ENCODE measurements at regions not wholly inside any gene's neighbourhood (a gene's known extent, or its start where the extent isn't known, plus 50 kb on each side); places are given as distances from the start of the nearest gene placed in this dataset.
A peak's percentile ranks its signal among the peaks of the same experiment; 100 is the strongest.

GRCh38 chr10:58048936-58049335 is 218.8 kb downstream of the IPMK start:
- Histone ChIP-seq H3K4me1 (ENCODE audit: control insufficient read depth, insufficient read depth, low read length) (no peaks in the 10 kb centered on the region), H3K27ac (ENCODE audit: low read length) (no peak overlapping the region), H3K4me3 (ENCODE audit: low read length) (no peak overlapping the region), H3K36me3 (ENCODE audit: control insufficient read depth, insufficient read depth, low read length) (no peaks in the 10 kb centered on the region), H3K27me3 (ENCODE audit: control insufficient read depth, insufficient read depth, low read length) (no peaks in the 10 kb centered on the region), H3K9me3 (replicated peaks; ENCODE audit: control insufficient read depth, low read depth, low read length) (no peaks in the 10 kb centered on the region)
- no peak for DNase-seq
- WGBS (ENCODE audit: insufficient coverage) = 67% methylated on average over 1 of the region's 2 CpGs

GRCh38 chr10:58044072-58044471 is 223.6 kb downstream of the IPMK start:
- 100% methylated on average over 1 of the region's 3 CpGs for WGBS (ENCODE audit: insufficient coverage)
- no peak for DNase-seq

GRCh38 chr10:58041901-58042300 is 225.8 kb downstream of the IPMK start:
- Histone ChIP-seq H3K27ac (ENCODE audit: low read length) (no peak overlapping the region), H3K4me3 (ENCODE audit: low read length) (no peak overlapping the region), H3K27me3 (ENCODE audit: control insufficient read depth, insufficient read depth, low read length) (no peaks in the 10 kb centered on the region), H3K36me3 (ENCODE audit: control insufficient read depth, insufficient read depth, low read length) (no peaks in the 10 kb centered on the region), H3K9me3 (replicated peaks; ENCODE audit: control insufficient read depth, low read depth, low read length) (no peaks in the 10 kb centered on the region), H3K4me1 (ENCODE audit: control insufficient read depth, insufficient read depth, low read length) (no peaks in the 10 kb centered on the region)
- no peak for DNase-seq

More at GRCh38 chr10:58044072-58044471, 223.6 kb downstream of the IPMK start:
- no peak overlapping the region for H3K27ac ChIP-seq (ENCODE audit: low read length)
- H3K4me1 ChIP-seq (ENCODE audit: control insufficient read depth, insufficient read depth, low read length) = no peaks in the 10 kb centered on the region
- H3K27me3 ChIP-seq (ENCODE audit: control insufficient read depth, insufficient read depth, low read length) = no peaks in the 10 kb centered on the region
- no peaks in the 10 kb centered on the region for H3K36me3 ChIP-seq (ENCODE audit: control insufficient read depth, insufficient read depth, low read length)
- H3K9me3 ChIP-seq (replicated peaks; ENCODE audit: control insufficient read depth, low read depth, low read length) = no peaks in the 10 kb centered on the region
- no peak overlapping the region for H3K4me3 ChIP-seq (ENCODE audit: low read length)

DNA sequence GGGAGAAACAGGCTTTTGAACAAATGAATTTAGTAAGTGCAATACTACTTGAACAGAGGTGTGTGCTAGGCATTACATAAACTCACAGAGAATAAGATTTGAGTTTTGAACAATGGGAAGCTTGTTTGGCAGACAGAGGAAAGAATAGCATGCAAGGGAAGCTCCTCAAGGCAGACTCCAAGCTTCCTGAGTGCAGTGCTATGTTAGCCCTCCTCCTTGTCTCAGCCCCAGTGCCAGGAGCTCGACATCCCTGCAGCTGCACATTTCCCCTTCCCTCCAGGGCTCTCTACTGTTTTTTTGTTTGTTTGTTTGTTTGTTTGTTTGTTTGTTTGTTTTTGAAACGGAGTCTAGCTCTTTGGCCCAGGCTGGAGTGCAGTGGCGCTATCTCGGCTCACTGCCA is 237.5 kb downstream of the IPMK start:
- Histone ChIP-seq H3K36me3 (ENCODE audit: control insufficient read depth, insufficient read depth, low read length) (no peaks in the 10 kb centered on the region), H3K27ac (ENCODE audit: low read length) (no peak overlapping the region), H3K9me3 (replicated peaks; ENCODE audit: control insufficient read depth, low read depth, low read length) (no peaks in the 10 kb centered on the region), H3K4me1 (ENCODE audit: control insufficient read depth, insufficient read depth, low read length) (no peaks in the 10 kb centered on the region), H3K27me3 (ENCODE audit: control insufficient read depth, insufficient read depth, low read length) (no peaks in the 10 kb centered on the region), H3K4me3 (ENCODE audit: low read length) (no peak overlapping the region)
- DNase-seq = no peak
- WGBS (ENCODE audit: insufficient coverage) = no CpG with 5 or more reads among the region's 4 CpGs

GRCh38 chr10:58028597-58029366 is 238.9 kb downstream of the IPMK start:
- H3K27ac ChIP-seq (ENCODE audit: low read length) = no peak overlapping the region
- H3K9me3 ChIP-seq (replicated peaks; ENCODE audit: control insufficient read depth, low read depth, low read length) = no peaks in the 10 kb centered on the region
- no peak overlapping the region for H3K4me3 ChIP-seq (ENCODE audit: low read length)
- H3K4me1 ChIP-seq (ENCODE audit: control insufficient read depth, insufficient read depth, low read length) = no peaks in the 10 kb centered on the region
- H3K27me3 ChIP-seq (ENCODE audit: control insufficient read depth, insufficient read depth, low read length) = no peaks in the 10 kb centered on the region
- peak; percentile 60 for DNase-seq
- H3K36me3 ChIP-seq (ENCODE audit: control insufficient read depth, insufficient read depth, low read length) = no peaks in the 10 kb centered on the region

DNA sequence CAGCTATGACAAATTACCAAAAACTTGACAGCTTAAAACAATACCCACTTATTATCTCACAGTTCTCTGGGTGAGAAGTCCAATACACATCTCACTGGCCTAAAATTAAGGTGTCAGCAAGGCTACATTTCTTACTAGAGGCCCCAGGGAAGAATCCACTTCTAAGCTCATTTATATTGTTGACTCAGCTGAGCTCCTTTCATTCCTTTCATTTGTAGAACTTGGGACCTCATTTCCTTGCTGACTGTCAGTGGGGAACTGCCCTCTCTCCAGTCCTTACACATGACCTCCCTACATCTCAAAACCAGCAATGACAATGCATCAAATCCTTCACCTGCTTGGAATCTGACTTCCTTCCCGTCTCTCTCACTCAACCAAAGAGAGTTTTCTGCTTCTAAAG is 240.3 kb downstream of the IPMK start:
- 75% methylated on average over 1 of the region's 1 CpG for WGBS (ENCODE audit: insufficient coverage)
- no peaks in the 10 kb centered on the region for H3K9me3 ChIP-seq (replicated peaks; ENCODE audit: control insufficient read depth, low read depth, low read length)
- H3K4me1 ChIP-seq (ENCODE audit: control insufficient read depth, insufficient read depth, low read length) = no peaks in the 10 kb centered on the region
- H3K4me3 ChIP-seq (ENCODE audit: low read length) = no peak overlapping the region
- no peaks in the 10 kb centered on the region for H3K36me3 ChIP-seq (ENCODE audit: control insufficient read depth, insufficient read depth, low read length)
- H3K27ac ChIP-seq (ENCODE audit: low read length) = no peak overlapping the region
- no peaks in the 10 kb centered on the region for H3K27me3 ChIP-seq (ENCODE audit: control insufficient read depth, insufficient read depth, low read length)
- DNase-seq = no peak

DNA sequence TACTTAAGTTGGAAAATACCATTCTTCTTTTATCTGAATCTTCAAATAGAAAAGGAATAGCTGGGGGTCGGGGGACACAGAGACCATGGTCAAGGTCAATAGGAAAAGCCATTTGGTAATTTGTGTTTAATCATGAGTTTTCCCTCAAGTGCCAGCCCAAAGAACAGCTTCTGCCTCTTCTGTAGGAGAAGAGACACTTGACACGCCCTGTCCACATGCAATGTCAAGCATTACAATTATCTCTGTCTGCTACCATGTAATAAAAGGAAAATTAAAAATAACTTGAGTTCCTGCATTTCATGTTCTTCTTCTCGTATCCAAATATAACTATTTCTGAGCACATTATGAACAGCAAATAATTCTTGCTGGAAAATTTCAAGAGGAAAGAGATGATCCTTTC is 241.7 kb downstream of the IPMK start:
- H3K36me3 ChIP-seq (ENCODE audit: control insufficient read depth, insufficient read depth, low read length) = no peaks in the 10 kb centered on the region
- H3K27me3 ChIP-seq (ENCODE audit: control insufficient read depth, insufficient read depth, low read length) = no peaks in the 10 kb centered on the region
- no CpG with 5 or more reads among the region's 3 CpGs for WGBS (ENCODE audit: insufficient coverage)
- H3K4me3 ChIP-seq (ENCODE audit: low read length) = no peak overlapping the region
- H3K9me3 ChIP-seq (replicated peaks; ENCODE audit: control insufficient read depth, low read depth, low read length) = no peaks in the 10 kb centered on the region
- H3K4me1 ChIP-seq (ENCODE audit: control insufficient read depth, insufficient read depth, low read length) = no peaks in the 10 kb centered on the region
- DNase-seq = no peak
- no peak overlapping the region for H3K27ac ChIP-seq (ENCODE audit: low read length)

DNA sequence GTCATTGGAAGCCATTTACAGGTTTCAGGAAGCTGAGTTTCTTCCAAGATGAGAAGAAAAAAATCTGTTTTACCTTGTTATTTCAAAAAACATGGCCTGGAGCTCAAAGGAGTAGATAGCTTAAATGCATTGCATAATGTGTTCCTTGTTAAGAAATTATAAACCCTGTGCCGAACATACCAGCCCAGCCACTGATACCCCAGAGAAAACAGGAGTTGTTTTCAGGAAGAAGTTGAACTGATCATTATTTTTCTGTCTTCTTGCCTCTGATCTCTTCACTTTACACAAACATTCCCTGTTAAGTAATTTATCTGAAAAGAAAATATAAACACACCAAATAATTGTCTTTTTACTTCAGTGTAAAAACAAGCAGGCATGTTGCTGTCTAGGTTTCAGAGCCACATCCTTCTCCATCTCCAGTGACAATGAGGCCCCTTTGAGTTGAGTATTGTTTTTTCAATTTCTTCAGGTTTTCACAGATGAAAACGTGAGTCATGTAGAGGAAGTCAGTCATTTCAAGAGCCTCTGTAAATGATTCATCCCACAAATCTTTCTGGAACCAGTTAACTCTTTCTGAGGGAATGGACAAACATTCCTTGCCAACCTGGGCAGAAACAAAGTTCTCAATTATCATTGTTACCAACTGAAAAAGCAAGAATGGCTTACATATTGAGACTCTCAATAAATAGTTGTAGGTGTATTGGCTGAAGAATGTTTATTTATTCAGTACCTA is 244.2 kb downstream of the IPMK start:
- H3K27me3 ChIP-seq (ENCODE audit: control insufficient read depth, insufficient read depth, low read length) = no peaks in the 10 kb centered on the region
- no peaks in the 10 kb centered on the region for H3K9me3 ChIP-seq (replicated peaks; ENCODE audit: control insufficient read depth, low read depth, low read length)
- DNase-seq = no peak
- no peaks in the 10 kb centered on the region for H3K4me1 ChIP-seq (ENCODE audit: control insufficient read depth, insufficient read depth, low read length)
- H3K27ac ChIP-seq (ENCODE audit: low read length) = no peak overlapping the region
- H3K36me3 ChIP-seq (ENCODE audit: control insufficient read depth, insufficient read depth, low read length) = no peaks in the 10 kb centered on the region
- no CpG with 5 or more reads among the region's 2 CpGs for WGBS (ENCODE audit: insufficient coverage)
- no peak overlapping the region for H3K4me3 ChIP-seq (ENCODE audit: low read length)

- H3K27ac ChIP-seq (ENCODE audit: low read length) = no peak overlapping the region
- DNase-seq = no peak
- H3K4me3 ChIP-seq (ENCODE audit: low read length) = no peak overlapping the region
- no peaks in the 10 kb centered on the region for H3K36me3 ChIP-seq (ENCODE audit: control insufficient read depth, insufficient read depth, low read length)
- no CpG with 5 or more reads among the region's 3 CpGs for WGBS (ENCODE audit: insufficient coverage)
- no peaks in the 10 kb centered on the region for H3K4me1 ChIP-seq (ENCODE audit: control insufficient read depth, insufficient read depth, low read length)
- H3K9me3 ChIP-seq (replicated peaks; ENCODE audit: control insufficient read depth, low read depth, low read length) = no peaks in the 10 kb centered on the region
- no peaks in the 10 kb centered on the region for H3K27me3 ChIP-seq (ENCODE audit: control insufficient read depth, insufficient read depth, low read length)
Measured at GRCh38 chr10:58019863-58020537, 247.7 kb downstream of the IPMK start.

GRCh38 chr10:58017719-58018367 is 249.9 kb downstream of the IPMK start:
- Histone ChIP-seq H3K27me3 (ENCODE audit: control insufficient read depth, insufficient read depth, low read length) (no peaks in the 10 kb centered on the region), H3K9me3 (replicated peaks; ENCODE audit: control insufficient read depth, low read depth, low read length) (no peaks in the 10 kb centered on the region), H3K27ac (ENCODE audit: low read length) (no peak overlapping the region), H3K4me3 (ENCODE audit: low read length) (no peak overlapping the region), H3K36me3 (ENCODE audit: control insufficient read depth, insufficient read depth, low read length) (no peaks in the 10 kb centered on the region), H3K4me1 (ENCODE audit: control insufficient read depth, insufficient read depth, low read length) (no peaks in the 10 kb centered on the region)
- peak; percentile 22 for DNase-seq
- 90% methylated on average over 3 of the region's 5 CpGs for WGBS (ENCODE audit: insufficient coverage)

All from muscle of leg (tissue), 3 donors.